Kidney (tissue), 13 donors: ENCODE measurements at regions not wholly inside any gene's neighbourhood (a gene's known extent, or its start where the extent isn't known, plus 50 kb on each side); places are given as distances from the start of the nearest gene placed in this dataset.

Source experiments
- DNase-seq, 5 donors: peaks; one replicate each; pipeline ENCODE4 v3.0.0-alpha.2; 2013 to 2020
- FAIRE-seq: peaks from 2 replicates; lab custom pipeline; 2012; peaks lifted over from hg19 to GRCh38; lab: Jason Lieb, UNC
- H3K27ac ChIP-seq, 2 donors: one replicate each; pipeline ENCODE4 v1.7.0; 2013; ENCODE audit warnings: low read depth in 2 of 2, low read length in 2 of 2, inconsistent platforms in 1 of 2
- H3K27me3 ChIP-seq: one replicate; pipeline ENCODE4 v1.7.1; 2013; ENCODE audit warnings: low read length, inconsistent platforms; ENCODE audit not compliant: control insufficient read depth, insufficient read depth
- H3K36me3 ChIP-seq, 3 donors: one replicate each; pipeline versions ENCODE4 v1.7.0 to v1.7.1; 2013; ENCODE audit warnings: low read length in 3 of 3, control low read depth in 1 of 3, inconsistent platforms in 1 of 3; ENCODE audit not compliant: insufficient read depth in 3 of 3, control insufficient read depth in 2 of 3
- H3K4me1 ChIP-seq, 3 donors: one replicate each; pipeline versions ENCODE4 v1.7.0 to v1.7.1; 2013; ENCODE audit warnings: low read length in 3 of 3, inconsistent platforms in 1 of 3, low read depth in 1 of 3; ENCODE audit not compliant: control insufficient read depth in 2 of 3, insufficient read depth in 2 of 3
- H3K4me3 ChIP-seq, 3 donors: one replicate each; pipeline versions ENCODE4 v1.7.0 to v1.8.1; 2013; ENCODE audit warnings: low read length in 3 of 3, control low read depth in 1 of 3, inconsistent platforms in 1 of 3
- H3K9ac ChIP-seq, 3 donors: one replicate each; pipeline versions ENCODE4 v1.7.0 to v1.7.1; 2013; ENCODE audit warnings: low read length in 3 of 3, control low read depth in 1 of 3, inconsistent platforms in 1 of 3
- H3K9me3 ChIP-seq, 3 donors: one replicate each; pipeline versions ENCODE4 v1.7.0 to v1.7.1; 2013; ENCODE audit warnings: low read length in 3 of 3, control low read depth in 1 of 3, inconsistent platforms in 1 of 3; ENCODE audit not compliant: control insufficient read depth in 2 of 3, insufficient read depth in 1 of 3
- CTCF ChIP-seq: IDR thresholded peaks from 3 replicates; pipeline ENCODE4 v1.5.1; 2012; ENCODE audit warnings: mild to moderate bottlenecking, moderate library complexity, borderline replicate concordance; ENCODE audit not compliant: insufficient read depth; ENCODE audit errors: extremely low read depth
- intact Hi-C: fragments of 100-400 bp; cut with DNase I; formaldehyde crosslinking; loops from one replicate; pipeline ENCODE4 v1.11.1; 2022
- donor health status: control.
- donor health status: control.
- donor health status: control.
- donor health status: control.
- donor health status: control.
- donor health status: DM: yes; HTN: yes; CAD: no.
- donor health status: Normal renal cell carcinoma (clear cell type).

DNA sequence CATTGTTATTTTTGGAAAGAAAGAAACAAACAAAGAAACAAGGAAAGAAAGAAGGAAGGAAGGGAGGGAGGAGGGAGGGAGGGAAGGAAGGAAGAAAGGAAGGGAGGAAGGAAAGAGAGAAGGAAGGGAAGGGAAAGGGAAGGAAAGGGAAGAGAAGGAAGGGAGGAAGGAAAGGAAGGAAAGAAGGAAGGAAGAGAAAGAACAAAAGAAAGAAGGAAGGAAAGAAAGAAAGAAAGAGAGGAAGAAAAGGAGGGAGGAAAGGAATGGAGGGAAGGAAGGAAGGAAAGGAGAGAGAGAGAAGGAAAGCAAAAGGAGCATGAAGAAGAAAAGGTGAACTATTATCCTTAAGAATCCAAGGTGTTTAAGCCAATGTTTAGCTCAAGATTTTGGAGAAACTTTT lies 262.7 kb upstream of the STT3B start:
- Histone ChIP-seq H3K4me1 (peaks cover 0 to 2% (median 0%) of the 10 kb centered on the region in 3 donors), H3K36me3 (no peaks in the 10 kb centered on the region), H3K27ac (no peak overlapping the region), H3K9me3 (no peaks in the 10 kb centered on the region), H3K9ac (no peak overlapping the region), H3K27me3 (no peaks in the 10 kb centered on the region), H3K4me3 (no peak overlapping the region)
- intact Hi-C loops: no loop called here
- no peak for FAIRE-seq
- no peak for TF ChIP-seq CTCF
- no peak for DNase-seq

- no peak overlapping the region for H3K9ac ChIP-seq
- FAIRE-seq: no peak
- peak in 1 of 5 donors; percentile 18 for DNase-seq
- TF ChIP-seq CTCF: no peak
- H3K9me3 ChIP-seq: no peaks in the 10 kb centered on the region
- H3K4me1 ChIP-seq: peaks cover 0 to 2% (median 0%) of the 10 kb centered on the region in 3 donors
- no peaks in the 10 kb centered on the region for H3K36me3 ChIP-seq
- H3K27ac ChIP-seq: peak overlapping the region in 1 of 2 donors; percentile 42
- intact Hi-C loops: no loop called here
- no peak overlapping the region for H3K4me3 ChIP-seq
- H3K27me3 ChIP-seq: no peaks in the 10 kb centered on the region
Observed at GRCh38 chr3:31274326-31275024, 258.2 kb upstream of the STT3B start.

- H3K4me1 ChIP-seq: peaks cover 0 to 2% (median 0%) of the 10 kb centered on the region in 3 donors
- no peak for FAIRE-seq
- TF ChIP-seq CTCF: no peak
- H3K9ac ChIP-seq: no peak overlapping the region
- no peaks in the 10 kb centered on the region for H3K27me3 ChIP-seq
- H3K9me3 ChIP-seq: no peaks in the 10 kb centered on the region
- intact Hi-C loops: no loop called here
- peak in 2 of 5 donors; percentile 31 to 53 for DNase-seq
- H3K36me3 ChIP-seq: no peaks in the 10 kb centered on the region
- H3K27ac ChIP-seq: peak overlapping the region in 1 of 2 donors; percentile 19
- no peak overlapping the region for H3K4me3 ChIP-seq
Observed at GRCh38 chr3:31275038-31275572, 257.6 kb upstream of the STT3B start.
